Activated B cell treated with CpG ODN at 0.5 μM for 24 hours (primary cell): ENCODE measurements at regions not wholly inside any gene's neighbourhood (a gene's known extent, or its start where the extent isn't known, plus 50 kb on each side); places are given as distances from the start of the nearest gene placed in this dataset.

Experiments
- ATAC-seq: fragments of 200-7000 bp; cut with Tn5 transposase; one replicate; pipeline ENCODE4 v1.10.0; 2021; ENCODE audit warnings: low read depth, mild to moderate bottlenecking, moderate library complexity
- CTCF ChIA-PET: fragments of 350-600 bp; sonication (Branson Sonifier 250); formaldehyde crosslinking; loops from one replicate; lab custom pipeline; 2021; ENCODE audit warnings: antibody characterized with exemption; lab: Charles Lee
- POLR2A ChIA-PET: fragments of 350-600 bp; sonication (Branson Sonifier 250); formaldehyde crosslinking; loops from one replicate; lab custom pipeline; 2021; ENCODE audit warnings: antibody characterized with exemption; lab: Charles Lee
- DNase-seq: peaks from one replicate; pipeline ENCODE4 v3.0.0; 2022
- H3K27ac Mint-ChIP-seq: one replicate; pipeline ENCODE4 v1.8.0; 2020; ENCODE audit warnings: mixed read lengths
- H3K27me3 Mint-ChIP-seq: one replicate; pipeline ENCODE4 v1.8.0; 2021; ENCODE audit warnings: mixed read lengths
- H3K36me3 Mint-ChIP-seq: one replicate; pipeline ENCODE4 v1.8.0; 2021; ENCODE audit warnings: low read depth, mixed read lengths
- H3K4me1 Mint-ChIP-seq: one replicate; pipeline ENCODE4 v1.8.0; 2021; ENCODE audit warnings: mixed read lengths
- H3K4me3 Mint-ChIP-seq: one replicate; pipeline ENCODE4 v1.8.0; 2020; ENCODE audit warnings: mild to moderate bottlenecking, mixed read lengths
- H3K9me3 Mint-ChIP-seq: one replicate; pipeline ENCODE4 v1.8.0; 2020; ENCODE audit warnings: mixed read lengths
- intact Hi-C: fragments of 100-400 bp; cut with micrococcal nuclease; formaldehyde crosslinking; loops from one replicate; pipeline ENCODE4 v1.15.1; 2024
- TF ChIP-seq, protein P1 (sequence below): fragments of 200-600 bp; IDR thresholded peaks from one replicate; pipeline ENCODE4 v1.8.0; 2022; ENCODE audit warnings: antibody characterized with exemption, mild to moderate bottlenecking

GRCh38 chr7:112596981-112597380, 116.2 kb downstream of the LSMEM1 start:
- Mint-ChIP-seq H3K27ac (no peak overlapping the region), H3K36me3 (no peaks in the 10 kb centered on the region), H3K9me3 (no peaks in the 10 kb centered on the region), H3K4me1 (no peaks in the 10 kb centered on the region), H3K27me3 (no peaks in the 10 kb centered on the region), H3K4me3 (no peak overlapping the region)
- ChIA-PET CTCF (no interaction called here), POLR2A (no interaction called here)
- intact Hi-C loops, result no loop called here
- ATAC-seq (no peak), DNase-seq (no peak)
- TF ChIP-seq, protein P1, sequence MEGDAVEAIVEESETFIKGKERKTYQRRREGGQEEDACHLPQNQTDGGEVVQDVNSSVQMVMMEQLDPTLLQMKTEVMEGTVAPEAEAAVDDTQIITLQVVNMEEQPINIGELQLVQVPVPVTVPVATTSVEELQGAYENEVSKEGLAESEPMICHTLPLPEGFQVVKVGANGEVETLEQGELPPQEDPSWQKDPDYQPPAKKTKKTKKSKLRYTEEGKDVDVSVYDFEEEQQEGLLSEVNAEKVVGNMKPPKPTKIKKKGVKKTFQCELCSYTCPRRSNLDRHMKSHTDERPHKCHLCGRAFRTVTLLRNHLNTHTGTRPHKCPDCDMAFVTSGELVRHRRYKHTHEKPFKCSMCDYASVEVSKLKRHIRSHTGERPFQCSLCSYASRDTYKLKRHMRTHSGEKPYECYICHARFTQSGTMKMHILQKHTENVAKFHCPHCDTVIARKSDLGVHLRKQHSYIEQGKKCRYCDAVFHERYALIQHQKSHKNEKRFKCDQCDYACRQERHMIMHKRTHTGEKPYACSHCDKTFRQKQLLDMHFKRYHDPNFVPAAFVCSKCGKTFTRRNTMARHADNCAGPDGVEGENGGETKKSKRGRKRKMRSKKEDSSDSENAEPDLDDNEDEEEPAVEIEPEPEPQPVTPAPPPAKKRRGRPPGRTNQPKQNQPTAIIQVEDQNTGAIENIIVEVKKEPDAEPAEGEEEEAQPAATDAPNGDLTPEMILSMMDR, result no peak

- Mint-ChIP-seq H3K4me3 (no peak overlapping the region), H3K9me3 (no peaks in the 10 kb centered on the region), H3K27me3 (peaks cover 7% of the 10 kb centered on the region), H3K4me1 (no peaks in the 10 kb centered on the region), H3K27ac (no peak overlapping the region), H3K36me3 (no peaks in the 10 kb centered on the region)
- no peak for DNase-seq
- ChIA-PET POLR2A (no interaction called here), CTCF (no interaction called here)
- TF ChIP-seq, protein P1, result no peak
- intact Hi-C loops, result no loop called here
- no peak for ATAC-seq
Observed at GRCh38 chr7:112603673-112604072, 122.9 kb downstream of the LSMEM1 start.

GRCh38 chr7:112610636-112611035, 129.8 kb downstream of the LSMEM1 start:
- ATAC-seq, result no peak
- Mint-ChIP-seq H3K9me3 (no peaks in the 10 kb centered on the region), H3K27me3 (peaks cover 11% of the 10 kb centered on the region), H3K4me3 (no peak overlapping the region), H3K4me1 (no peaks in the 10 kb centered on the region), H3K36me3 (no peaks in the 10 kb centered on the region), H3K27ac (no peak overlapping the region)
- DNase-seq, result no peak
- POLR2A ChIA-PET, result no interaction called here
- TF ChIP-seq, protein P1, result no peak
- intact Hi-C loops, result no loop called here
- CTCF ChIA-PET, result interaction anchor here (1.3 kb wide), 1 partner anchor 812 kb away, joined by 3 read pairs; no protein-coding TSS in a partner anchor

- Mint-ChIP-seq H3K36me3 (no peaks in the 10 kb centered on the region), H3K4me3 (no peak overlapping the region), H3K4me1 (no peaks in the 10 kb centered on the region), H3K9me3 (no peaks in the 10 kb centered on the region), H3K27ac (no peak overlapping the region), H3K27me3 (peaks cover 2% of the 10 kb centered on the region)
- ChIA-PET POLR2A (no interaction called here), CTCF (no interaction called here)
- intact Hi-C loops, result no loop called here
- no peak for ATAC-seq
- TF ChIP-seq, protein P1, result no peak
- no peak for DNase-seq
Observed at GRCh38 chr7:112615701-112616100, 134.9 kb downstream of the LSMEM1 start.

GRCh38 chr7:112616295-112616694, 135.5 kb downstream of the LSMEM1 start:
- no peak for ATAC-seq
- H3K9me3 Mint-ChIP-seq, result no peaks in the 10 kb centered on the region
- intact Hi-C loops, result no loop called here
- ChIA-PET POLR2A (no interaction called here), CTCF (no interaction called here)
- H3K36me3 Mint-ChIP-seq, result no peaks in the 10 kb centered on the region
- H3K4me3 Mint-ChIP-seq, result no peak overlapping the region
- H3K27ac Mint-ChIP-seq, result no peak overlapping the region
- no peaks in the 10 kb centered on the region for H3K4me1 Mint-ChIP-seq
- TF ChIP-seq, protein P1, result no peak
- no peak for DNase-seq
- H3K27me3 Mint-ChIP-seq, result peaks cover 2% of the 10 kb centered on the region
